ENCODE measurements at regions not wholly inside any gene's neighbourhood (a gene's known extent, or its start where the extent isn't known, plus 50 kb on each side); places are given as distances from the start of the nearest gene placed in this dataset.

DNA sequence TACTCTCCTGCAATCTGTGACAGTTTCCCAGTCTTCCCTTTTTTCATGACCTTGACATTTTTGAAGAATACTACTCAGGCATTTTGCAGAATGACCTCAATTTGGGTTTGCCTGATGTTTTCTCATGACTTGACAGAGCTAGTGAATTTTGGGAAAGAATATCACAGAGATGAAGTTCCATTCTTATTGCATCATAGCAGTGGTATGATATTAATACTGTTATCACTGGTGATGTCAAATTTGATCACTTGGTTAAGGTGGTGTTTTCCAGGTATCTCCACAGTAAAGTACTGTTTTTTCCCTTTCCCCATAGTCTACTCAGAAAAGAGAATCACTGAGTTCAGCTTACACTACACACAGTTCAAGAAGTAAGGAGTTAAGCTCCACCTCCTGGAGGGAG, 56.2 kb upstream of the XPA start:
- H3K4me1 ChIP-seq: no peaks in the 10 kb centered on the region
- no peak overlapping the region for H3K27ac ChIP-seq
- no peaks in the 10 kb centered on the region for H3K9me3 ChIP-seq
- no peaks in the 10 kb centered on the region for H3K36me3 ChIP-seq
- intact Hi-C loops (cut with DNase I): no loop called here
- no peak overlapping the region for H3K4me3 ChIP-seq
- H3K27me3 ChIP-seq: no peaks in the 10 kb centered on the region
- TF ChIP-seq, protein P1, sequence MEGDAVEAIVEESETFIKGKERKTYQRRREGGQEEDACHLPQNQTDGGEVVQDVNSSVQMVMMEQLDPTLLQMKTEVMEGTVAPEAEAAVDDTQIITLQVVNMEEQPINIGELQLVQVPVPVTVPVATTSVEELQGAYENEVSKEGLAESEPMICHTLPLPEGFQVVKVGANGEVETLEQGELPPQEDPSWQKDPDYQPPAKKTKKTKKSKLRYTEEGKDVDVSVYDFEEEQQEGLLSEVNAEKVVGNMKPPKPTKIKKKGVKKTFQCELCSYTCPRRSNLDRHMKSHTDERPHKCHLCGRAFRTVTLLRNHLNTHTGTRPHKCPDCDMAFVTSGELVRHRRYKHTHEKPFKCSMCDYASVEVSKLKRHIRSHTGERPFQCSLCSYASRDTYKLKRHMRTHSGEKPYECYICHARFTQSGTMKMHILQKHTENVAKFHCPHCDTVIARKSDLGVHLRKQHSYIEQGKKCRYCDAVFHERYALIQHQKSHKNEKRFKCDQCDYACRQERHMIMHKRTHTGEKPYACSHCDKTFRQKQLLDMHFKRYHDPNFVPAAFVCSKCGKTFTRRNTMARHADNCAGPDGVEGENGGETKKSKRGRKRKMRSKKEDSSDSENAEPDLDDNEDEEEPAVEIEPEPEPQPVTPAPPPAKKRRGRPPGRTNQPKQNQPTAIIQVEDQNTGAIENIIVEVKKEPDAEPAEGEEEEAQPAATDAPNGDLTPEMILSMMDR (IDR thresholded peaks at IDR 0.05): no peak
- DNase-seq (no peak), FAIRE-seq (no peak), ATAC-seq (no peak)

DNA sequence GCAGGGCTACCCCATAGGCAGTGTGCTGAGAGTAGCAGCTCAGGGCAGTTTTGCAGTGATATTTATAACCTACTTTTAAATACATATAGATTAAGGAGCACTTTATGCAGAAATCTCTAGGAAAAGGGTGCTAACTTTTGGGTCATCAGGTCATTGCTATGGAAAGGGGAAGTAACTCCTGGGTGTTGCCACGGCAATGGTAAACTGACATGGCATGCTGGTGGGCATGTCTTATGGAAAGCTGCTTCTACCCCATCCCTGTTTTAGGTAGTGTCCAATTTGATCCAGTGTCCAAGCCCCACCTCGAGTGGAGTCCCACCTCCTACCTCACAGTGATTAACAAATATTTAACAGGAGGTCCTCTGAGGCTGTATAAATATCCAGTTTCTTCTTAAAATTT, 56.8 kb upstream of the XPA start:
- Histone ChIP-seq H3K9me3 (no peaks in the 10 kb centered on the region), H3K4me1 (no peaks in the 10 kb centered on the region), H3K27ac (no peak overlapping the region), H3K27me3 (no peaks in the 10 kb centered on the region), H3K36me3 (no peaks in the 10 kb centered on the region), H3K4me3 (no peak overlapping the region)
- TF ChIP-seq, protein P1 (IDR thresholded peaks at IDR 0.05): no peak
- intact Hi-C loops (cut with DNase I): no loop called here
- 67 to 73% methylated on average over 2 of the region's 2 CpGs for WGBS, 2 donors
- FAIRE-seq (no peak), DNase-seq (no peak), ATAC-seq (no peak)

DNA sequence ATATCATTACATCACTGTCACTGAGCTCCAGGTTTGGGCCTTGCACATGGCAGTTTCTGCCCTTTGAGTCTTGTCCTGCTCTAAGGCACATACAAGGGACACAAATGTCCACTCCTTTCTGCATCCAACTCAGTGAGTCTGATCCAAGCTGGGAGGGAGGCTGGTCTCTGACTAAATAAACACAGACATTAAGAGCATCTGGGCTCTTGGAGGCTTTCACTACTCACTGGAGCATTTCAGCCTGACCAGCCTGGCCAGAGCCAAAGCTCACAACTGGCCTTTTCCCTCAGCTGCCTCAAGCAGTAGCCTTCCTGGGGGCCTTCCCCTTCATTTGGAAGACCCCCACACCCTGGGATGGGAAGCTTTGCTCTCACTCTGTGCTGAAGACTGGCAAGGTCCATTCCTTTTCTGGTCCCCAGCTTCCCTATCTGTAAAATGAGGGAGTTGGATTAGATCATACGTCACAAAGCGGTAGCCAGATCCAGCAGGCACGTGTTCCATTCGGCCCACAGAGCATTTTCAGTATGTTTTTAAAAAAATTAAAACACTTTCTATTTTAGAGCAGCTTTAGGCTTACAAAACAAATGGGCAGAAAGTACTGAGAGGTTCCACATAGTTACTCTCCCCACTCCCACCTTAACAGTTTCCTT, 58.6 kb upstream of the XPA start:
- intact Hi-C loops (cut with DNase I): no loop called here
- TF ChIP-seq, protein P1 (IDR thresholded peaks at IDR 0.05): no peak
- no peak for FAIRE-seq
- 76 to 84% methylated on average over 4 of the region's 4 CpGs for WGBS, 2 donors
- Histone ChIP-seq H3K4me1 (no peaks in the 10 kb centered on the region), H3K27me3 (no peaks in the 10 kb centered on the region), H3K4me3 (no peak overlapping the region), H3K36me3 (no peaks in the 10 kb centered on the region), H3K9me3 (no peaks in the 10 kb centered on the region), H3K27ac (no peak overlapping the region)
- DNase-seq: no peak
- ATAC-seq: no peak

DNA sequence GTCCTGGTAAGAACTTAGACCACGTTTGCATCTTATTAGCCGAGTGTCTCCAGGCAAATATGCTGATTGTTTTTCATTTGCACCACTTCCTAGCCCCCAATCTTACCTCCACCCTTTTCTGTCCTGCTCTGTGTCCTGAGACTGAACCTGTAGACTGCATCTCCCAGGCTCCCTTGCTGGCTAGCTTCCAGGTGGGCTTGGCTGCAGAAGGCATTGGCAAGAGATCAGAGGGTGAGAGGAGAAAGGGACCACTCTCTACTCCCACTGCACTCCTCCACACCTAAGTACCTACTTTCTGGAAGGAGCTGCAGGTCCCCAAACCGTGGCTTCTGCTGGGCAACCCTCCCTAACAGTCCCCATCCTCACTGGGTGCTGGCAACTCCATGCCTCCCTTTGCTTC, 59.9 kb upstream of the XPA start:
- no peaks in the 10 kb centered on the region for H3K27me3 ChIP-seq
- no peak overlapping the region for H3K27ac ChIP-seq
- H3K9me3 ChIP-seq: no peaks in the 10 kb centered on the region
- intact Hi-C loops (cut with DNase I): no loop called here
- TF ChIP-seq, protein P1 (IDR thresholded peaks at IDR 0.05): no peak
- no peaks in the 10 kb centered on the region for H3K36me3 ChIP-seq
- H3K4me3 ChIP-seq: no peak overlapping the region
- ATAC-seq: no peak
- H3K4me1 ChIP-seq: no peaks in the 10 kb centered on the region
- no peak for DNase-seq
- FAIRE-seq: no peak
- 44 to 49% methylated on average over 3 of the region's 3 CpGs for WGBS, 2 donors

DNA sequence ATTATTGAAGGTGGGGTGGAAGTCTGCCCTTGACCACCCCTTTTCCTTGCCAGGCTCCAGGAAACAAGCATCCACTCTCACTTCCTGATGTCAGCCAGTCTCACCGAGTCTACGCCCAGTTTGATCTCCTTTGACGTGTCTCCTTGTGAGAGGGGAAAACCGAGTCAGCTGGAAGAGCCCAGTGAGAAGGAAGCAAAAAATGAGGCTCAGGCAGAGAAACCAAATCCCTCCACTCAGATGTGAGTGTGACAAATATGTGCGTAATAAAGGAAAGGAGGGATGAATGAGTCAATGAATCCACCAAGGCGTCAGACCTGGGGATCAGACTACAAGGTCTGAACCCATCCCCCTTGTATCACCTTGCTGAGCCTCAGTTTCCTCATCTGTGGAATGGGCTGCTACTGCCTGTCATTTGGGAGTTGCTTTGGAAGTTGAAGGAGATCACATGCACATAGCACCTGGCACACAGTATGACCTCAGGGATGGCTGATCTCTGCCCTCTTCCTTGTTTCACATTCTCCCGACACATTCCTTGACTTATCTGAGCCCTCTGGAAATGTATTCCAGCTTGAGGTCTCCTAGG, 61.3 kb upstream of the XPA start:
- intact Hi-C loops (cut with DNase I): no loop called here
- no peak overlapping the region for H3K4me3 ChIP-seq
- TF ChIP-seq, protein P1 (IDR thresholded peaks at IDR 0.05): no peak
- H3K4me1 ChIP-seq: no peaks in the 10 kb centered on the region
- DNase-seq (no peak), ATAC-seq (no peak), FAIRE-seq (no peak)
- no peaks in the 10 kb centered on the region for H3K36me3 ChIP-seq
- H3K27ac ChIP-seq: no peak overlapping the region
- no peaks in the 10 kb centered on the region for H3K9me3 ChIP-seq
- WGBS, 2 donors: 61 to 67% methylated on average over 7 of the region's 7 CpGs
- H3K27me3 ChIP-seq: no peaks in the 10 kb centered on the region
